OCI-LY7 (cell line): ENCODE measurements at regions not wholly inside any gene's neighbourhood (a gene's known extent, or its start where the extent isn't known, plus 50 kb on each side); places are given as distances from the start of the nearest gene placed in this dataset.

Experiments used
- BruUV-seq: library from RNA; stranded (reverse); fragments of 400-500 nt; replicated peaks from 2 replicates; lab custom pipeline; 2021; lab: Mats Ljungman, UMichigan
- CTCF ChIA-PET: fragments of 300-600 bp; sonication (Branson Sonifier 250); formaldehyde crosslinking; loops from one replicate; lab custom pipeline; 2022; ENCODE audit warnings: antibody characterized with exemption; ENCODE audit not compliant: unreplicated experiment; lab: Charles Lee
- POLR2A ChIA-PET: fragments of 300-600 bp; sonication (Branson Sonifier 250); formaldehyde crosslinking; loops from one replicate; lab custom pipeline; 2022; ENCODE audit warnings: antibody characterized with exemption; lab: Charles Lee
- DNase-seq: peaks from one replicate; pipeline ENCODE4 v3.0.0-alpha.2; 2015; ENCODE audit warnings: low spot score
- H2AFZ ChIP-seq: fragments of 200-600 bp; sonication (generic), shearing (Covaris generic); 2 replicates; pipeline ENCODE4 v1.6.1; 2014; ENCODE audit warnings: mild to moderate bottlenecking, antibody characterized with exemption, low read length, moderate library complexity
- H3K27ac ChIP-seq: fragments of 200-600 bp; sonication (generic); 2 replicates; pipeline ENCODE4 v1.5.1; 2014; ENCODE audit warnings: mixed run types, low read depth, mild to moderate bottlenecking, moderate library complexity, low read length, inconsistent platforms; ENCODE audit not compliant: poor library complexity, severe bottlenecking
- H3K36me3 ChIP-seq: fragments of 200-600 bp; sonication (generic); 2 replicates; pipeline ENCODE4 v1.6.1; 2014; ENCODE audit warnings: mild to moderate bottlenecking, antibody characterized with exemption, low read length, moderate library complexity, mixed read lengths; ENCODE audit not compliant: insufficient read depth
- H3K4me1 ChIP-seq: fragments of 200-600 bp; sonication (generic); 2 replicates; pipeline ENCODE4 v1.5.1; 2014; ENCODE audit warnings: mild to moderate bottlenecking, low read length; ENCODE audit not compliant: insufficient read depth, poor library complexity, severe bottlenecking
- H3K4me2 ChIP-seq: fragments of 200-600 bp; sonication (generic); 2 replicates; pipeline ENCODE4 v1.6.1; 2014; ENCODE audit warnings: mild to moderate bottlenecking, low read length
- H3K4me3 ChIP-seq: fragments of 200-600 bp; sonication (generic); 2 replicates; pipeline ENCODE4 v1.5.1; 2014; ENCODE audit warnings: mild to moderate bottlenecking, low read depth, low read length; ENCODE audit not compliant: poor library complexity, severe bottlenecking
- H3K79me2 ChIP-seq: fragments of 200-600 bp; sonication (generic); 2 replicates; pipeline ENCODE4 v1.6.1; 2016; ENCODE audit warnings: low read depth, mild to moderate bottlenecking, low read length, moderate library complexity, mixed read lengths; ENCODE audit not compliant: insufficient read depth
- H3K9me2 ChIP-seq: fragments of 200-600 bp; sonication (generic); 2 replicates; pipeline ENCODE4 v1.6.1; 2016; ENCODE audit warnings: mild to moderate bottlenecking, low read length, mixed read lengths; ENCODE audit not compliant: insufficient read depth
- H3K9me3 ChIP-seq: fragments of 200-600 bp; sonication (generic); 2 replicates; pipeline ENCODE4 v1.6.1; 2014; ENCODE audit warnings: mild to moderate bottlenecking, mixed run types, low read length, mixed read lengths
- H4K20me1 ChIP-seq: fragments of 200-600 bp; sonication (generic); 2 replicates; pipeline ENCODE4 v1.6.1; 2014; ENCODE audit warnings: mild to moderate bottlenecking, antibody characterized with exemption, low read length, moderate library complexity, mixed read lengths; ENCODE audit not compliant: insufficient read depth
- CTCF ChIP-seq: fragments of 200-600 bp; sonication (generic); conservative IDR thresholded peaks from 2 replicates; pipeline ENCODE4 v1.5.1; 2014; ENCODE audit warnings: mild to moderate bottlenecking, antibody characterized with exemption, low read length, moderate library complexity, mixed read lengths
- EZH2phosphoT487 ChIP-seq: fragments of 200-600 bp; sonication (generic); IDR thresholded peaks from 2 replicates; pipeline ENCODE4 v1.6.1; 2018; ENCODE audit warnings: low read depth, borderline replicate concordance, mild to moderate bottlenecking, mixed run types, antibody characterized with exemption, low read length, moderate library complexity, mixed read lengths
- intact Hi-C: fragments of 100-400 bp; cut with micrococcal nuclease; formaldehyde crosslinking; loops from one replicate; pipeline ENCODE4 v1.10.0; 2022; ENCODE audit not compliant: unreplicated experiment

- Histone ChIP-seq H4K20me1 (no peaks in the 10 kb centered on the region), H2AFZ (no peak overlapping the region), H3K4me2 (no peak overlapping the region), H3K9me3 (no peaks in the 10 kb centered on the region), H3K4me1 (no peaks in the 10 kb centered on the region), H3K27ac (no peak overlapping the region), H3K9me2 (no peaks in the 10 kb centered on the region), H3K36me3 (no peaks in the 10 kb centered on the region), H3K4me3 (no peak overlapping the region), H3K79me2 (no peaks in the 10 kb centered on the region)
- intact Hi-C loops, result no loop called here
- no peak for DNase-seq
- ChIA-PET CTCF (interaction anchor here (0.6 kb wide), 1 partner anchor 9 kb away, joined by 3 read pairs; no protein-coding TSS in a partner anchor), POLR2A (interaction anchor here (1.0 kb wide), 1 partner anchor 14 kb away, joined by 3 read pairs; no protein-coding TSS in a partner anchor)
- BruUV-seq, result no TSS peak
- TF ChIP-seq EZH2phosphoT487 (no peak), CTCF (no peak)
Measured at GRCh38 chr18:55811925-55812324, 223.9 kb upstream of the TCF4 start.

GRCh38 chr18:55805666-55806065, 217.7 kb upstream of the TCF4 start:
- TF ChIP-seq EZH2phosphoT487, result no peak
- no peak for TF ChIP-seq CTCF
- no peak overlapping the region for H3K4me2 ChIP-seq
- no peak for DNase-seq
- H3K79me2 ChIP-seq, result no peaks in the 10 kb centered on the region
- H3K36me3 ChIP-seq, result no peaks in the 10 kb centered on the region
- ChIA-PET CTCF (no interaction called here), POLR2A (no interaction called here)
- H2AFZ ChIP-seq, result no peak overlapping the region
- no peaks in the 10 kb centered on the region for H3K9me3 ChIP-seq
- H3K4me1 ChIP-seq, result no peaks in the 10 kb centered on the region
- no peak overlapping the region for H3K27ac ChIP-seq
- no peaks in the 10 kb centered on the region for H4K20me1 ChIP-seq
- BruUV-seq, result no TSS peak
- H3K4me3 ChIP-seq, result no peak overlapping the region
- intact Hi-C loops, result no loop called here
- no peaks in the 10 kb centered on the region for H3K9me2 ChIP-seq

GRCh38 chr18:55795101-55795669, 207.2 kb upstream of the TCF4 start:
- H3K4me1 ChIP-seq, result no peaks in the 10 kb centered on the region
- intact Hi-C loops, result no loop called here
- CTCF ChIA-PET, result no interaction called here

More at GRCh38 chr18:55795101-55795669, 207.2 kb upstream of the TCF4 start:
- no TSS peak for BruUV-seq
- H2AFZ ChIP-seq, result no peak overlapping the region
- POLR2A ChIA-PET, result no interaction called here
- H3K9me3 ChIP-seq, result no peaks in the 10 kb centered on the region
- H3K36me3 ChIP-seq, result no peaks in the 10 kb centered on the region
- H4K20me1 ChIP-seq, result no peaks in the 10 kb centered on the region
- DNase-seq, result no peak
- H3K27ac ChIP-seq, result no peak overlapping the region
- H3K4me2 ChIP-seq, result no peak overlapping the region
- no peak for TF ChIP-seq EZH2phosphoT487
- TF ChIP-seq CTCF, result no peak
- no peak overlapping the region for H3K4me3 ChIP-seq
- no peaks in the 10 kb centered on the region for H3K79me2 ChIP-seq
- no peaks in the 10 kb centered on the region for H3K9me2 ChIP-seq
